GM13977 (cell line): ENCODE measurements at regions not wholly inside any gene's neighbourhood (a gene's known extent, or its start where the extent isn't known, plus 50 kb on each side); places are given as distances from the start of the nearest gene placed in this dataset.

Experiments
- DNase-seq: peaks from one replicate; pipeline ENCODE4 v3.0.0; 2012; ENCODE audit warnings: low spot score
- CTCF ChIP-seq: IDR thresholded peaks from 2 replicates; pipeline ENCODE4 v1.5.1; 2012; ENCODE audit warnings: mild to moderate bottlenecking, control low read depth; ENCODE audit not compliant: insufficient read depth; ENCODE audit errors: extremely low read depth, missing control alignments
- in situ Hi-C: fragments of 300-500 bp; cut with MboI; formaldehyde crosslinking; loops from one replicate; pipeline ENCODE4 v1.12.0; 2022; ENCODE audit warnings: low sequenced_read_pairs, low pct_unique_long_range_greater_than_20kb, mixed read lengths, inconsistent platforms; ENCODE audit not compliant: unreplicated experiment

GRCh38 chr13:71242201-71242600 is 624.8 kb downstream of the DACH1 start:
- in situ Hi-C loops = no loop called here
- no peak for TF ChIP-seq CTCF
- no peak for DNase-seq

GRCh38 chr13:71240911-71241310 is 626.1 kb downstream of the DACH1 start:
- TF ChIP-seq CTCF = no peak
- in situ Hi-C loops = no loop called here
- DNase-seq = no peak

- in situ Hi-C loops = no loop called here
- no peak for TF ChIP-seq CTCF
- no peak for DNase-seq
Measured at GRCh38 chr13:71237332-71237731, 629.7 kb downstream of the DACH1 start.

- DNase-seq = no peak
- TF ChIP-seq CTCF = no peak
- in situ Hi-C loops = no loop called here
Measured at GRCh38 chr13:71219698-71220415, 647.1 kb downstream of the DACH1 start.

GRCh38 chr13:71218960-71219359 is 648.0 kb downstream of the DACH1 start:
- in situ Hi-C loops = no loop called here
- TF ChIP-seq CTCF = peak; percentile 47
- DNase-seq = no peak

- no peak for DNase-seq
- in situ Hi-C loops = no loop called here
- no peak for TF ChIP-seq CTCF
Measured at GRCh38 chr13:71217827-71218226, 649.2 kb downstream of the DACH1 start.
